Fibroblast of the aortic adventitia (primary cell): ENCODE measurements at regions not wholly inside any gene's neighbourhood (a gene's known extent, or its start where the extent isn't known, plus 50 kb on each side); places are given as distances from the start of the nearest gene placed in this dataset.

Source experiments
- DNase-seq: peaks from one replicate; pipeline ENCODE4 v3.0.0-alpha.2; 2010; ENCODE audit warnings: low read depth
- H3K4me3 ChIP-seq: 2 replicates; pipeline ENCODE4 v1.5.1; 2011; ENCODE audit warnings: low read depth, mild to moderate bottlenecking, control low read depth, low read length, moderate library complexity
- TF ChIP-seq, protein P1 (sequence below): IDR thresholded peaks from 2 replicates; pipeline ENCODE4 v1.5.1; 2011; ENCODE audit warnings: mild to moderate bottlenecking, low read length, control low read depth, inconsistent platforms; ENCODE audit not compliant: insufficient read depth

DNA sequence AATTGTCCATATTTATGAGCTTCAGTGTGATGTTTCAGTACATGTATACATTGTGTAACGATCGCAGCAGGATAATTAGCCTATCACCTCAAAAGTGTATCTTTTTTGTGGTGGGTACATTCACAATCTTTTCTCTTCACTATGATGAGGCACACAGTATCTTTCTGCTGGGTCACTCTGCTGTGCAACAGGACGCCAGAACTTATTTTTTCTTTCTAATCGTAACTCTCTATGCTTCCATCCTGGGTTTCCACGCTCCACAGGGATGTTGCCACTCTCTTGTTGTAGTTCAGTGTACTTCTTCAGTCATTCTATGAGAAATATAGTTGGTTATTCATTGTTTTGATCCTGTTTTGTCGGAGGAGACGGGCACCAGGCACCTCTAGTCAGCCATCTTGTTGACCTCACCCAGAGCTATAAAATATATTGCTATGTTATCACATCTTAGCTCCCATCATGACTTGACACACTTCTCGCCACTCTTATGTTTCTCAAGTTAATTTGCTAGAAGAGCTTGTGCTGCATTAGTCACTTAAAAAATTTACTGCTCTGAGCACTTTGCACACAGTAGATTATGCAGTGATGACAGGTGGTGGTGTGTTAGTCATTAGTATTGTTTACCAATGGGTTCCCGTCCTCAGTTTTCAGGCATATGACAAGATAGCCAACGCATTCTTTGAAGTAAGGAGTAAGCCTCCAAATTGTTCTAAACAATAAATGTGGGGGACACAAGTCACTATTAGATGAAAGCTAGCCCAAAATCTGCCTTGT lies 1002.7 kb upstream of the PCDH7 start:
- TF ChIP-seq, protein P1, sequence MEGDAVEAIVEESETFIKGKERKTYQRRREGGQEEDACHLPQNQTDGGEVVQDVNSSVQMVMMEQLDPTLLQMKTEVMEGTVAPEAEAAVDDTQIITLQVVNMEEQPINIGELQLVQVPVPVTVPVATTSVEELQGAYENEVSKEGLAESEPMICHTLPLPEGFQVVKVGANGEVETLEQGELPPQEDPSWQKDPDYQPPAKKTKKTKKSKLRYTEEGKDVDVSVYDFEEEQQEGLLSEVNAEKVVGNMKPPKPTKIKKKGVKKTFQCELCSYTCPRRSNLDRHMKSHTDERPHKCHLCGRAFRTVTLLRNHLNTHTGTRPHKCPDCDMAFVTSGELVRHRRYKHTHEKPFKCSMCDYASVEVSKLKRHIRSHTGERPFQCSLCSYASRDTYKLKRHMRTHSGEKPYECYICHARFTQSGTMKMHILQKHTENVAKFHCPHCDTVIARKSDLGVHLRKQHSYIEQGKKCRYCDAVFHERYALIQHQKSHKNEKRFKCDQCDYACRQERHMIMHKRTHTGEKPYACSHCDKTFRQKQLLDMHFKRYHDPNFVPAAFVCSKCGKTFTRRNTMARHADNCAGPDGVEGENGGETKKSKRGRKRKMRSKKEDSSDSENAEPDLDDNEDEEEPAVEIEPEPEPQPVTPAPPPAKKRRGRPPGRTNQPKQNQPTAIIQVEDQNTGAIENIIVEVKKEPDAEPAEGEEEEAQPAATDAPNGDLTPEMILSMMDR: no peak
- no peak for DNase-seq
- no peak overlapping the region for H3K4me3 ChIP-seq

DNA sequence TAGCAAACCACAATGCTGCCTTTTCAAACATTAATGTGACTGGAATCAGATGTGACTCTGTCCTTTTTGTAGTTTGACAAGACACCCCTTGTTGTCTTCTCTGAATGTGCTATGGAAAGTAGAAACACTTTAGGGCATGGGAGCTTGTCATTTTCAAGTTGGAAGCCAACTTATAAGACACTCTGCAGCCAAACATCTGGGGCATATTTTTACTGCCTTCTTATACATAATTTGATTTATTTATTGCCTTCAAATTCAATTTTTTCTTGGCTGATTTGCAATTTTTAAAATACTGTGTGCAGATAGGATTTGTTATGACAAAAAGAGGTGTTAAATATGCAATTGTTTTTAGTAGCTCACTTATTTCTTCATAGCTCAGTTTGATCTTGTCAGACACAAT lies 1002.0 kb upstream of the PCDH7 start:
- TF ChIP-seq, protein P1: no peak
- no peak overlapping the region for H3K4me3 ChIP-seq
- no peak for DNase-seq

DNA sequence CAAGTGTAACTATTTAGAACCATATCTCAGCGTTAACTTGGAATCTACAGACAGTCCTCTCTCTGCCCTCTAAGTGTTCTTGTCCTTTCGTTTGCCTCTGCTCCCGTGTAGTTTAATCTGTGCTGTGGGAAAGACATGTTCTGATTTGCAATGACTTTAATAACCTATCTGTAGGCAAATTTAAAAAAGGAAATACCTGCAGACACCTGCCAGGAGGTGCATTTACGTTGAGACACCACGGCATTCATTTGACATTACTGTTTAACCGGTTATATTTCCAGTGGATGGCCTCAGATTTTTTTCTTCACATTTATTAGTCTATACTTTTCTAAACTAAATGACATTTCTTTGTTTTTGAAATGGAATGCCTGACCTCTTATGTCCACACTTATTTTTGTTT lies 997.9 kb upstream of the PCDH7 start:
- TF ChIP-seq, protein P1: no peak
- no peak overlapping the region for H3K4me3 ChIP-seq
- no peak for DNase-seq

DNA sequence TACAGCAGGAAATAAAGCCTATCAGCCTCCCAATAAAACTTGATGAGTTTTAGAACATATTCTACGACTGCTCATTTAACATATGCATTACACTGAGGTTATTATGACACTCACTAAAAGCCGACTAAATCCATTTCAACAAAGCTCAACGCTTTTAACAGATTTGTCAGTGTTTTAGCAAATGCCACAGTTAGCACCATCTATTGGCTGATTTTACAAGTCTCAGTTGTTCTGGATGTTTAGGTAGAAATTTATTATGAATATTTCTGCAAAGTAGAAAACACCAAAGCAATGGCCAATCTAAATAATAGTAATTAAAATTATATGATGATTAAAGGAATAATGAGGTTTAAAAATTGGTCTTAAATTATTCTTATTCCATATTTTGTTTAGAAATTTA lies 993.2 kb upstream of the PCDH7 start:
- H3K4me3 ChIP-seq: no peak overlapping the region
- TF ChIP-seq, protein P1: no peak
- no peak for DNase-seq

DNA sequence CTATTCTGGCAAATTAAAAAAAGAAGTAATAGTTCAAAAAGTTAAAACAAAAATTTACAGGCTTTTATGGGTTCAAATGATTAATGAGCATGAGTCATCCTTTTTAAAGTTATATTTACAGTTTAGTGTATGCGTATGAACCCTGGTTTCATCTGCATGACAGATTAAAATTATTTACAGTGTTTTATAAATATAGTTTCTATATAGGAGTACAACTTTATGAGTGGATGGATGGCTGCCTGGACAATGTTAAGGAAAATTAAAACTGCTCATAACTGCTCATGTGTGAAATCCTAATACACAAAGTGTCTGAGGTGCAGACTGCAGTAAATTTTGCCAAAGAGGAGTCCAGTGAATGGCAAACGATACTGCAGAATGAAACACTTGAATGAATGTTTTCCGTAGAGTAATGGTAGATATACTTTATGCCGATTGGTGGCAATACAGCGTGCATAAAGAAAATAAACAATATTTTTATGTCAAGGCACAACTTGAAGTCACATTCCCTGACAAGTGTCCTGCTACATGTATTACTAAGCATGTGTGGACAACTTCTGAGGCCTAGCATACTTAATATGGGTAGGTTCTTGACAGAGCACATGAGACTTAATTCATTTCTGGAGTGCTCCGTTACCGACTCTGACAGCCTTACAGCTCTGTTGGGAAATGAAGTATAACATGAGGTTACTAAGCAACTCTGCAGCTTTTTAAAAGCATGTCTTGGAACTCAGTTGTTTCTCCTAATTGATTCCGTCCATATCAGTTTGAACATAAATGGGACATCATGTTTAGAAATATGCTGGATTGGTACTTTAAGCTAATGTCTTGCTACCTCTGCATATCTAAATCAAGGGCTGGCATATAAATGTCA lies 985.6 kb upstream of the PCDH7 start:
- no peak for DNase-seq
- TF ChIP-seq, protein P1: no peak
- H3K4me3 ChIP-seq: no peak overlapping the region

DNA sequence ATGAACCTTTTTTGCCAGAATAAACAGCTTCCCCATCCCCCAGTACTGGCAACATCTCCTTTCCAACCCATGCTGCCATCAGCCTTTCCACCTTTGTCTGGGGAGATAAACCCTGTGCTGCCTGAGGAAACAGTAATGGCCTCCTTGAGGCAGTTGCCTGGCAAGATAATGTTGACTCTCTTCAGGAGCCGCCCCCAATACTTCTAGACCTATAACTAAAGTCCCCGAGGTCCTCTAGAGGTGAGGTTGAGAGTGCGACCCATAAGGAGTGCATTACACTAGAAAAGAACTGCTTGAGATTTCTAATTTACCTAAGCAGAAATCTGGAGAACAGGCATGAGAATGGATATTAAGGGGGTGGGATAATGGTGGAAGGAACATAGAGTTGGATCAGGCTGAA lies 963.2 kb upstream of the PCDH7 start:
- TF ChIP-seq, protein P1: no peak
- H3K4me3 ChIP-seq: no peak overlapping the region
- no peak for DNase-seq
